Right atrium auricular region (tissue), 2 donors: ENCODE measurements at regions not wholly inside any gene's neighbourhood (a gene's known extent, or its start where the extent isn't known, plus 50 kb on each side); places are given as distances from the start of the nearest gene placed in this dataset.
A peak's percentile ranks its signal among the peaks of the same experiment; 100 is the strongest.

Experiments
- DNase-seq: peaks from one replicate; pipeline ENCODE4 v3.0.0-alpha.2; 2019; ENCODE audit warnings: low spot score
- H3K27ac ChIP-seq, 2 donors: fragments of 200-600 bp; sonication (generic); 1 replicate in 1 of 2; 2 replicates in 1 of 2; pipeline ENCODE4 v1.5.1; 2016 to 2019
- H3K27me3 ChIP-seq, 2 donors: fragments of 200-600 bp; sonication (generic); one replicate each; pipeline versions ENCODE4 v1.5.1 to v1.6.0; 2017 to 2019
- H3K36me3 ChIP-seq: fragments of 200-600 bp; sonication (generic); one replicate; pipeline ENCODE4 v1.5.1; 2016
- H3K4me1 ChIP-seq, 2 donors: fragments of 200-600 bp; sonication (generic); one replicate each; pipeline versions ENCODE4 v1.5.1 to v1.6.0; 2017 to 2019
- H3K4me3 ChIP-seq, 2 donors: fragments of 200-600 bp; sonication (generic); 1 replicate in 1 of 2; 2 replicates in 1 of 2; pipeline ENCODE4 v1.5.1; 2017 to 2019; ENCODE audit warnings: mild to moderate bottlenecking in 1 of 2, moderate library complexity in 1 of 2
- H3K9me3 ChIP-seq, 2 donors: fragments of 200-600 bp; sonication (generic); one replicate each; pipeline ENCODE4 v1.5.1; 2019
- CTCF ChIP-seq, 2 donors: fragments of 200-600 bp; sonication (generic); IDR thresholded peaks; one replicate each; pipeline ENCODE4 v1.5.1; 2019; ENCODE audit warnings: antibody characterized with exemption in 2 of 2

GRCh38 chr18:22260208-22260820, 90.9 kb downstream of the GATA6 start:
- TF ChIP-seq CTCF (IDR thresholded peaks at IDR 0.05): no peak
- Histone ChIP-seq H3K4me1 (peaks cover 0 to 9% of the 10 kb centered on the region in 2 donors), H3K4me3 (no peak overlapping the region), H3K27me3 (no peaks in the 10 kb centered on the region), H3K27ac (peak overlapping the region in 1 of 2 donors; percentile 31), H3K9me3 (no peaks in the 10 kb centered on the region), H3K36me3 (peaks cover 12% of the 10 kb centered on the region)
- DNase-seq: no peak

- Histone ChIP-seq H3K36me3 (peaks cover 12% of the 10 kb centered on the region), H3K9me3 (no peaks in the 10 kb centered on the region), H3K27me3 (no peaks in the 10 kb centered on the region), H3K27ac (peak overlapping the region in 1 of 2 donors; percentile 28), H3K4me1 (peaks cover 0 to 18% of the 10 kb centered on the region in 2 donors), H3K4me3 (no peak overlapping the region)
- no peak for TF ChIP-seq CTCF (IDR thresholded peaks at IDR 0.05)
- DNase-seq: no peak
Observed at GRCh38 chr18:22257022-22257543, 87.7 kb downstream of the GATA6 start.

- H3K4me3 ChIP-seq: no peak overlapping the region
- no peaks in the 10 kb centered on the region for H3K9me3 ChIP-seq
- peak overlapping the region in 1 of 2 donors; percentile 24 for H3K27ac ChIP-seq
- DNase-seq: no peak
- TF ChIP-seq CTCF (IDR thresholded peaks at IDR 0.05): no peak
- H3K4me1 ChIP-seq: peaks cover 0 to 16% of the 10 kb centered on the region in 2 donors
- no peaks in the 10 kb centered on the region for H3K27me3 ChIP-seq
- no peaks in the 10 kb centered on the region for H3K36me3 ChIP-seq
Observed at GRCh38 chr18:22254088-22254487, 84.7 kb downstream of the GATA6 start.

- H3K9me3 ChIP-seq: no peaks in the 10 kb centered on the region
- no peak overlapping the region for H3K27ac ChIP-seq
- no peak for TF ChIP-seq CTCF (IDR thresholded peaks at IDR 0.05)
- peaks cover 0 to 12% of the 10 kb centered on the region in 2 donors for H3K4me1 ChIP-seq
- DNase-seq: no peak
- H3K4me3 ChIP-seq: no peak overlapping the region
- H3K27me3 ChIP-seq: no peaks in the 10 kb centered on the region
- H3K36me3 ChIP-seq: no peaks in the 10 kb centered on the region
Observed at GRCh38 chr18:22253676-22254075, 84.3 kb downstream of the GATA6 start.

DNA sequence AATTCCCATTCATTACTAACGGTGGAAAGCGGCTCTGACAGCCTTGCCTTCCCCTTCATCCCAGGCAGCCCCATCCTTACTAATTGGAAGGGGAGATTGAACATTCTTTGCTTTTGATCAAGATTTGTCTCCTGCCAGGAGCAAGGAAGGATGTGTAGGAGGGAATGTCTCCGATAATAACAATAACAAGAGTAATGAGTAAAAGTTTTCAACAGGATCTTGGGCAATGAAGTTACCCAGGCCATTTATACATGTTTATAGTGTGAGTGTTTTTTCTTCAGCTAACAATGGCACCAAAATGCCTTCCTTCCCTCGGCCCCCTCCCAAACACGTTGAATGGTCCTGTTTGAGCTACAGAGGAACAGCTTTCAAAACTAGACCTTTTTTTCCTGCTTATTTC, 83.8 kb downstream of the GATA6 start:
- Histone ChIP-seq H3K27ac (peak overlapping the region in 1 of 2 donors; percentile 4), H3K4me3 (no peak overlapping the region), H3K27me3 (no peaks in the 10 kb centered on the region), H3K9me3 (no peaks in the 10 kb centered on the region), H3K4me1 (peaks cover 0 to 11% of the 10 kb centered on the region in 2 donors), H3K36me3 (no peaks in the 10 kb centered on the region)
- TF ChIP-seq CTCF (IDR thresholded peaks at IDR 0.05): no peak
- DNase-seq: no peak
